OCI-LY7 (cell line): ENCODE measurements at regions not wholly inside any gene's neighbourhood (a gene's known extent, or its start where the extent isn't known, plus 50 kb on each side); places are given as distances from the start of the nearest gene placed in this dataset.

Source experiments
- BruUV-seq: library from RNA; stranded (reverse); fragments of 400-500 nt; replicated peaks from 2 replicates; lab custom pipeline; 2021; lab: Mats Ljungman, UMichigan
- CTCF ChIA-PET: fragments of 300-600 bp; sonication (Branson Sonifier 250); formaldehyde crosslinking; loops from one replicate; lab custom pipeline; 2022; ENCODE audit warnings: antibody characterized with exemption; ENCODE audit not compliant: unreplicated experiment; lab: Charles Lee
- POLR2A ChIA-PET: fragments of 300-600 bp; sonication (Branson Sonifier 250); formaldehyde crosslinking; loops from one replicate; lab custom pipeline; 2022; ENCODE audit warnings: antibody characterized with exemption; lab: Charles Lee
- DNase-seq: peaks from one replicate; pipeline ENCODE4 v3.0.0-alpha.2; 2015; ENCODE audit warnings: low spot score
- H2AFZ ChIP-seq: fragments of 200-600 bp; sonication (generic), shearing (Covaris generic); 2 replicates; pipeline ENCODE4 v1.6.1; 2014; ENCODE audit warnings: mild to moderate bottlenecking, antibody characterized with exemption, low read length, moderate library complexity
- H3K27ac ChIP-seq: fragments of 200-600 bp; sonication (generic); 2 replicates; pipeline ENCODE4 v1.5.1; 2014; ENCODE audit warnings: mixed run types, low read depth, mild to moderate bottlenecking, moderate library complexity, low read length, inconsistent platforms; ENCODE audit not compliant: poor library complexity, severe bottlenecking
- H3K36me3 ChIP-seq: fragments of 200-600 bp; sonication (generic); 2 replicates; pipeline ENCODE4 v1.6.1; 2014; ENCODE audit warnings: mild to moderate bottlenecking, antibody characterized with exemption, low read length, moderate library complexity, mixed read lengths; ENCODE audit not compliant: insufficient read depth
- H3K4me1 ChIP-seq: fragments of 200-600 bp; sonication (generic); 2 replicates; pipeline ENCODE4 v1.5.1; 2014; ENCODE audit warnings: mild to moderate bottlenecking, low read length; ENCODE audit not compliant: insufficient read depth, poor library complexity, severe bottlenecking
- H3K4me2 ChIP-seq: fragments of 200-600 bp; sonication (generic); 2 replicates; pipeline ENCODE4 v1.6.1; 2014; ENCODE audit warnings: mild to moderate bottlenecking, low read length
- H3K4me3 ChIP-seq: fragments of 200-600 bp; sonication (generic); 2 replicates; pipeline ENCODE4 v1.5.1; 2014; ENCODE audit warnings: mild to moderate bottlenecking, low read depth, low read length; ENCODE audit not compliant: poor library complexity, severe bottlenecking
- H3K79me2 ChIP-seq: fragments of 200-600 bp; sonication (generic); 2 replicates; pipeline ENCODE4 v1.6.1; 2016; ENCODE audit warnings: low read depth, mild to moderate bottlenecking, low read length, moderate library complexity, mixed read lengths; ENCODE audit not compliant: insufficient read depth
- H3K9me2 ChIP-seq: fragments of 200-600 bp; sonication (generic); 2 replicates; pipeline ENCODE4 v1.6.1; 2016; ENCODE audit warnings: mild to moderate bottlenecking, low read length, mixed read lengths; ENCODE audit not compliant: insufficient read depth
- H3K9me3 ChIP-seq: fragments of 200-600 bp; sonication (generic); 2 replicates; pipeline ENCODE4 v1.6.1; 2014; ENCODE audit warnings: mild to moderate bottlenecking, mixed run types, low read length, mixed read lengths
- H4K20me1 ChIP-seq: fragments of 200-600 bp; sonication (generic); 2 replicates; pipeline ENCODE4 v1.6.1; 2014; ENCODE audit warnings: mild to moderate bottlenecking, antibody characterized with exemption, low read length, moderate library complexity, mixed read lengths; ENCODE audit not compliant: insufficient read depth
- CTCF ChIP-seq: fragments of 200-600 bp; sonication (generic); conservative IDR thresholded peaks from 2 replicates; pipeline ENCODE4 v1.5.1; 2014; ENCODE audit warnings: mild to moderate bottlenecking, antibody characterized with exemption, low read length, moderate library complexity, mixed read lengths
- EZH2phosphoT487 ChIP-seq: fragments of 200-600 bp; sonication (generic); IDR thresholded peaks from 2 replicates; pipeline ENCODE4 v1.6.1; 2018; ENCODE audit warnings: low read depth, borderline replicate concordance, mild to moderate bottlenecking, mixed run types, antibody characterized with exemption, low read length, moderate library complexity, mixed read lengths
- intact Hi-C: fragments of 100-400 bp; cut with micrococcal nuclease; formaldehyde crosslinking; loops from one replicate; pipeline ENCODE4 v1.10.0; 2022; ENCODE audit not compliant: unreplicated experiment

DNA sequence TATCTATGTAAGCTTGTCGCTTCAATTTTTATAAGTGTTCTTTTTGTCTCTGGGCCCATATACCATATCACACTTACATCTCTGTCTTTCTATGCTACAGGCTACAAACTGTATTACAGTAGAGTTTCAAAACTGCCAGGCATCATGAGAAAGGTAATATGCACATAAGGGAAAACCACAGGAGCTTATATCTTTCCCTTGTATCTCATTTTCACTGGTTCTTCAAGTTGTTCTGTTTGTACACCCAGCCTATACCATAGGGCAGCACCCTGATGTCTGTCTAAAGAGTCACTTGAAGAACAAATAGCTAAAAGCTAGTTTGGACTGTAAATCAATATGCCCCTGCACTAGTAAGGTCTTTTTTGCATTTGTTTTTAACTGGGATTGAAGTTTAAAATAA lies 366.7 kb downstream of the FIGN start:
- Histone ChIP-seq H4K20me1 (no peaks in the 10 kb centered on the region), H3K36me3 (no peaks in the 10 kb centered on the region), H2AFZ (no peak overlapping the region), H3K9me2 (no peaks in the 10 kb centered on the region), H3K79me2 (no peaks in the 10 kb centered on the region), H3K4me1 (no peaks in the 10 kb centered on the region), H3K4me2 (no peak overlapping the region), H3K4me3 (no peak overlapping the region), H3K9me3 (no peaks in the 10 kb centered on the region), H3K27ac (no peak overlapping the region)
- no peak for TF ChIP-seq CTCF
- no peak for TF ChIP-seq EZH2phosphoT487
- POLR2A ChIA-PET = interaction anchor here (1.3 kb wide), 1 partner anchor 51 kb away, joined by 5 read pairs; no protein-coding TSS in a partner anchor
- DNase-seq = no peak
- BruUV-seq = no TSS peak
- intact Hi-C loops = no loop called here
- CTCF ChIA-PET = no interaction called here

DNA sequence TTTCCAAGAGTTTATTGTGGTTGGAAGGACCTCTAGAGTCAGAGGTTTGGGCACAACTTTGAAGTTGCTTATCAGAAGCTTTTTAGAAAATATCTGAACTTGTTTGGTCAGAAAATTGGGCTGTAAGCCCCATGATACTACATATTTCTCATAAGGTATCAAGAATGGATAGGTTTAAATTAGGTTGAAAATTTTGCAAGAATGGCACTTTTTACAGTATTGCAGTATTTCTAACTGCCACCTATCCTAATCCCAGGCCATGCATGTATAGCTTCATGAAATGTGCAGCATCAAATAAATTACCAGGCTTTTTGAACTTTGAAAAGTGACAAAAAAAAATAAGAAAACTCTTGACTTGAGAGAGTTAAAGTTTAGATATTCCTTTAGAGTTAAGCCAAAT lies 367.2 kb downstream of the FIGN start:
- ChIA-PET CTCF (no interaction called here), POLR2A (interaction anchor here (1.3 kb wide), 1 partner anchor 51 kb away, joined by 5 read pairs; no protein-coding TSS in a partner anchor)
- Histone ChIP-seq H3K9me3 (no peaks in the 10 kb centered on the region), H3K4me3 (no peak overlapping the region), H3K79me2 (no peaks in the 10 kb centered on the region), H3K27ac (no peak overlapping the region), H3K36me3 (no peaks in the 10 kb centered on the region), H2AFZ (no peak overlapping the region), H3K4me2 (no peak overlapping the region), H3K9me2 (no peaks in the 10 kb centered on the region), H4K20me1 (no peaks in the 10 kb centered on the region), H3K4me1 (no peaks in the 10 kb centered on the region)
- intact Hi-C loops = no loop called here
- no TSS peak for BruUV-seq
- no peak for TF ChIP-seq CTCF
- no peak for TF ChIP-seq EZH2phosphoT487
- DNase-seq = no peak

DNA sequence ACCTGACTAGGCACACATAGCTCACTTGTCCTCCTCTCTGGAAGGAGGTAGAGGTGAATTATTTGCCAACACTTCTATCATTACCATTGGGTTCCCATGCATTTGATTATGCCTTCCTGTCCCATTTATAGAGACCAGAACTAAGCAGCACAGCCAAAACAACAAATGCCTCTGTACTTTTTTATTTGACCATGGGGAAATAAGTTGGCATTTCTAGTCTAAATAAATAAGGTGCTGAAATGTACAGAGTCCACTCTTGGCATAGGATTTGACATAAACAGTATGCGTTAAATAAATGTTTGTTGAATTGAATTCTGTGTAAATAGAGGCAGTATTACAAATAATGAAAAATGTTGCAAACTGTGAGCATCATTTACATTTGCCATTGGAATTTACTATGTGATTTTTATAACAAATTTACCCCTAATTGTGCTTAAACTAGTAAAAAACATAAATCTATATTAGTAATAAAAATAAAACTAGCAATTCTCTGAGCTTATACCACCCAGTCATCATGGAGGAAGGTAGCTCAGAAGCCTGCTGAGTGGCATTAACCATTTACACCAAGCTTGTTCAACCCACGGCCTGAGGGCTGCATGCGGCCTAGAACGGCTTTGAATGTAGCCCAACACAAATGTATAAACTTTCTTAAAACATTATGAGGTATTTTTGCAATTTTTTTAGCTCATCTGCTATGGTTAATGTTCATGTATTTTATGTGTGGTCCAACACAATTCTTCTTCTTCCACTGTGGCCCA lies 367.8 kb downstream of the FIGN start:
- Histone ChIP-seq H3K36me3 (no peaks in the 10 kb centered on the region), H3K79me2 (no peaks in the 10 kb centered on the region), H3K27ac (no peak overlapping the region), H3K4me3 (no peak overlapping the region), H3K4me1 (no peaks in the 10 kb centered on the region), H3K9me3 (no peaks in the 10 kb centered on the region), H3K4me2 (no peak overlapping the region), H3K9me2 (no peaks in the 10 kb centered on the region), H2AFZ (no peak overlapping the region), H4K20me1 (no peaks in the 10 kb centered on the region)
- BruUV-seq = no TSS peak
- ChIA-PET POLR2A (interaction anchor here (0.8 to 1.3 kb wide), 2 partner anchors 50 to 257 kb away, joined by 3 to 5 read pairs; no protein-coding TSS in a partner anchor), CTCF (no interaction called here)
- no peak for TF ChIP-seq EZH2phosphoT487
- TF ChIP-seq CTCF = no peak
- intact Hi-C loops = no loop called here
- DNase-seq = no peak
